ENCODE measurements at regions not wholly inside any gene's neighbourhood (a gene's known extent, or its start where the extent isn't known, plus 50 kb on each side); places are given as distances from the start of the nearest gene placed in this dataset.

DNA sequence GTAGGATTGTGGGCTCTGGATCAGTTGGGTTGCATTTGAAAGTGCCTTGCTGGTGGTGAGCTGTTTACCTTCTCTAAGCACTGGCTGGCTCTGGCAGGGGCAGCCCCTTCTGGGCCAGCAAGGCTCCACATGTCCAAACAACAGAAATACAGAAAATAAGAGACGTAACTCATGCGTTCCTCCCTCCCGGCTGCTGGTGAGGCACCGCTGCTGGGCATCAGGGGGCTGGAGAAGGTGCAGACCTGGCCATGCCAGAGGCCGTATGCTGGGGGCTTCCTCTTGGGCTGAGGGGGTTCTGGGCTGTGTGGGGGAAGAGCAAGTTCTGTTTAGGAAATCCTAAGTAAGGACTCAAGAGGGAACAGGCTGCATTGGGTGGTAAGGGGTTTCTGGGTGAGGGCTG, 140.6 kb downstream of the URI1 start:
- Histone ChIP-seq H3K4me1 (ENCODE audit: control insufficient read depth, insufficient read depth, low read length) (peaks cover 18% of the 10 kb centered on the region), H3K9me3 (ENCODE audit: control insufficient read depth, insufficient read depth, low read depth, low read length) (peaks cover 10% of the 10 kb centered on the region), H3K4me3 (ENCODE audit: low read depth, low read length) (no peak overlapping the region), H3K27ac (ENCODE audit: extremely low read depth, low read depth, low read length) (no peak overlapping the region), H3K36me3 (ENCODE audit: control insufficient read depth in 2 of 2, insufficient read depth in 1 of 2, low read length in 2 of 2) (no peaks in the 10 kb centered on the region)
- ChIA-PET POLR2A (interaction anchor here (0.9 kb wide), 1 partner anchor 8 kb away, joined by 3 read pairs; no protein-coding TSS in a partner anchor), CTCF (no interaction called here)
- no peak for TF ChIP-seq ZNF146 (tag by site-specific recombination; IDR thresholded peaks at IDR 0.05)
- no peak for TF ChIP-seq ZNF621 (tag by site-specific recombination; IDR thresholded peaks at IDR 0.05)

DNA sequence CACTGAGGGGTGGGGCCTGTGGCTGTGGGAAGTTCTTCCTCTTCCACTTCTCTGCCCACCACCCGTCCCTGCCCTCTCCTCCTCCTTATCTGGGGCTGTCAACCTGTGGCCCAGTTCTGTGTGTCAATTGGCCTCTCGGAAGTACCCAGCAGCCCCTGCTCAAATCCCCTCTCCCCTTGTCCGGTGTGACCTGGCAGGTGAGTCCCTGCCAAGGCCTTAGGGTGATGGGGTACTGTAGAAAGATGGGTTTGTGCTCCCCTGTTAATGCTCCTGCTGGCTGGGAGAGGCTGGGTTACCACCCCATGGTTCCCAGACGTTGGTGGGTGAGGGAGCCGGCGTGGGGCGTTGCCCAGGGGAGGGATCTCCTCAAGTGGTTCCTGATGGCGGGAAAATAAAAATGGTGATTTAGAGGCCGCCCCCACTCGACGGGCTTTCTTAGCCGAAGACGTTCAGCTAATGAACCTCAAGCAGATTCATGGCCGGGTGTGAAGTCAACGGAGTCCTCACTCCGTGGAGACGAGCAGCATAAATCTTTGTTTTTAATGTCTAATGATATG, 141.2 kb downstream of the URI1 start:
- CTCF ChIA-PET, result no interaction called here
- Histone ChIP-seq H3K36me3 (ENCODE audit: control insufficient read depth in 2 of 2, insufficient read depth in 1 of 2, low read length in 2 of 2) (no peaks in the 10 kb centered on the region), H3K27ac (ENCODE audit: extremely low read depth, low read depth, low read length) (no peak overlapping the region), H3K4me3 (ENCODE audit: low read depth, low read length) (no peak overlapping the region), H3K4me1 (ENCODE audit: control insufficient read depth, insufficient read depth, low read length) (peaks cover 18% of the 10 kb centered on the region), H3K9me3 (ENCODE audit: control insufficient read depth, insufficient read depth, low read depth, low read length) (peaks cover 10% of the 10 kb centered on the region)
- POLR2A ChIA-PET, result no interaction called here
- TF ChIP-seq ZFHX2 (tag by site-specific recombination; conservative IDR thresholded peaks at IDR 0.05), result peak; percentile 73
- TF ChIP-seq ZNF202 (tag by site-specific recombination; IDR thresholded peaks at IDR 0.05; ENCODE audit: borderline replicate concordance), result no peak
- TF ChIP-seq SCRT2 (tag by site-specific recombination; IDR thresholded peaks at IDR 0.05), result peak; percentile 37; the same call in 1 of the 2 replicates
- TF ChIP-seq HOXA7 (CRISPR knock-in tag; IDR thresholded peaks at IDR 0.05; ENCODE audit: borderline replicate concordance), result no peak
- no peak for TF ChIP-seq ZNF530 (tag by site-specific recombination; IDR thresholded peaks at IDR 0.05; ENCODE audit: low read depth)
- TF ChIP-seq, protein P1, sequence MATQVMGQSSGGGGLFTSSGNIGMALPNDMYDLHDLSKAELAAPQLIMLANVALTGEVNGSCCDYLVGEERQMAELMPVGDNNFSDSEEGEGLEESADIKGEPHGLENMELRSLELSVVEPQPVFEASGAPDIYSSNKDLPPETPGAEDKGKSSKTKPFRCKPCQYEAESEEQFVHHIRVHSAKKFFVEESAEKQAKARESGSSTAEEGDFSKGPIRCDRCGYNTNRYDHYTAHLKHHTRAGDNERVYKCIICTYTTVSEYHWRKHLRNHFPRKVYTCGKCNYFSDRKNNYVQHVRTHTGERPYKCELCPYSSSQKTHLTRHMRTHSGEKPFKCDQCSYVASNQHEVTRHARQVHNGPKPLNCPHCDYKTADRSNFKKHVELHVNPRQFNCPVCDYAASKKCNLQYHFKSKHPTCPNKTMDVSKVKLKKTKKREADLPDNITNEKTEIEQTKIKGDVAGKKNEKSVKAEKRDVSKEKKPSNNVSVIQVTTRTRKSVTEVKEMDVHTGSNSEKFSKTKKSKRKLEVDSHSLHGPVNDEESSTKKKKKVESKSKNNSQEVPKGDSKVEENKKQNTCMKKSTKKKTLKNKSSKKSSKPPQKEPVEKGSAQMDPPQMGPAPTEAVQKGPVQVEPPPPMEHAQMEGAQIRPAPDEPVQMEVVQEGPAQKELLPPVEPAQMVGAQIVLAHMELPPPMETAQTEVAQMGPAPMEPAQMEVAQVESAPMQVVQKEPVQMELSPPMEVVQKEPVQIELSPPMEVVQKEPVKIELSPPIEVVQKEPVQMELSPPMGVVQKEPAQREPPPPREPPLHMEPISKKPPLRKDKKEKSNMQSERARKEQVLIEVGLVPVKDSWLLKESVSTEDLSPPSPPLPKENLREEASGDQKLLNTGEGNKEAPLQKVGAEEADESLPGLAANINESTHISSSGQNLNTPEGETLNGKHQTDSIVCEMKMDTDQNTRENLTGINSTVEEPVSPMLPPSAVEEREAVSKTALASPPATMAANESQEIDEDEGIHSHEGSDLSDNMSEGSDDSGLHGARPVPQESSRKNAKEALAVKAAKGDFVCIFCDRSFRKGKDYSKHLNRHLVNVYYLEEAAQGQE (tag by site-specific recombination; IDR thresholded peaks at IDR 0.05), result no peak
- no peak for TF ChIP-seq OVOL3 (tag by site-specific recombination; IDR thresholded peaks at IDR 0.05)
- TF ChIP-seq ZSCAN30 (tag by site-specific recombination; IDR thresholded peaks at IDR 0.05), result 0 out of 2 replicates have a peak, but pooled peaks have one; percentile 6
- TF ChIP-seq, protein P2, sequence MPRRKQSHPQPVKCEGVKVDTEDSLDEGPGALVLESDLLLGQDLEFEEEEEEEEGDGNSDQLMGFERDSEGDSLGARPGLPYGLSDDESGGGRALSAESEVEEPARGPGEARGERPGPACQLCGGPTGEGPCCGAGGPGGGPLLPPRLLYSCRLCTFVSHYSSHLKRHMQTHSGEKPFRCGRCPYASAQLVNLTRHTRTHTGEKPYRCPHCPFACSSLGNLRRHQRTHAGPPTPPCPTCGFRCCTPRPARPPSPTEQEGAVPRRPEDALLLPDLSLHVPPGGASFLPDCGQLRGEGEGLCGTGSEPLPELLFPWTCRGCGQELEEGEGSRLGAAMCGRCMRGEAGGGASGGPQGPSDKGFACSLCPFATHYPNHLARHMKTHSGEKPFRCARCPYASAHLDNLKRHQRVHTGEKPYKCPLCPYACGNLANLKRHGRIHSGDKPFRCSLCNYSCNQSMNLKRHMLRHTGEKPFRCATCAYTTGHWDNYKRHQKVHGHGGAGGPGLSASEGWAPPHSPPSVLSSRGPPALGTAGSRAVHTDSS (tag by site-specific recombination; IDR thresholded peaks at IDR 0.05), result no peak
- no peak for TF ChIP-seq ZNF768 (tag by site-specific recombination; IDR thresholded peaks at IDR 0.05)
- TF ChIP-seq, protein P3, sequence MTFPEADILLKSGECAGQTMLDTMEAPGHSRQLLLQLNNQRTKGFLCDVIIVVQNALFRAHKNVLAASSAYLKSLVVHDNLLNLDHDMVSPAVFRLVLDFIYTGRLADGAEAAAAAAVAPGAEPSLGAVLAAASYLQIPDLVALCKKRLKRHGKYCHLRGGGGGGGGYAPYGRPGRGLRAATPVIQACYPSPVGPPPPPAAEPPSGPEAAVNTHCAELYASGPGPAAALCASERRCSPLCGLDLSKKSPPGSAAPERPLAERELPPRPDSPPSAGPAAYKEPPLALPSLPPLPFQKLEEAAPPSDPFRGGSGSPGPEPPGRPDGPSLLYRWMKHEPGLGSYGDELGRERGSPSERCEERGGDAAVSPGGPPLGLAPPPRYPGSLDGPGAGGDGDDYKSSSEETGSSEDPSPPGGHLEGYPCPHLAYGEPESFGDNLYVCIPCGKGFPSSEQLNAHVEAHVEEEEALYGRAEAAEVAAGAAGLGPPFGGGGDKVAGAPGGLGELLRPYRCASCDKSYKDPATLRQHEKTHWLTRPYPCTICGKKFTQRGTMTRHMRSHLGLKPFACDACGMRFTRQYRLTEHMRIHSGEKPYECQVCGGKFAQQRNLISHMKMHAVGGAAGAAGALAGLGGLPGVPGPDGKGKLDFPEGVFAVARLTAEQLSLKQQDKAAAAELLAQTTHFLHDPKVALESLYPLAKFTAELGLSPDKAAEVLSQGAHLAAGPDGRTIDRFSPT (tag by site-specific recombination; IDR thresholded peaks at IDR 0.05), result 0 out of 2 replicates have a peak, but pooled peaks have one; percentile 11
- TF ChIP-seq ZNF211 (tag by site-specific recombination; IDR thresholded peaks at IDR 0.05; ENCODE audit: low read depth), result no peak
- no peak for TF ChIP-seq ZNF311 (tag by site-specific recombination; IDR thresholded peaks at IDR 0.05; ENCODE audit: borderline replicate concordance)
- TF ChIP-seq ZNF23 (tag by site-specific recombination; IDR thresholded peaks at IDR 0.05; ENCODE audit: borderline replicate concordance), result no peak
- TF ChIP-seq SCRT1 (tag by site-specific recombination; IDR thresholded peaks at IDR 0.05; ENCODE audit: borderline replicate concordance), result 0 out of 2 replicates have a peak, but pooled peaks have one; percentile 28
- no peak for TF ChIP-seq ZNF157 (tag by site-specific recombination; IDR thresholded peaks at IDR 0.05)
- no peak for TF ChIP-seq ZNF248 (tag by site-specific recombination; IDR thresholded peaks at IDR 0.05)
- TF ChIP-seq YY1 (tag by site-specific recombination; IDR thresholded peaks at IDR 0.05), result no peak
- no peak for TF ChIP-seq ZNF624 (tag by site-specific recombination; IDR thresholded peaks at IDR 0.05)
- TF ChIP-seq KLF1 (tag by site-specific recombination; IDR thresholded peaks at IDR 0.05), result peak; percentile 82
- TF ChIP-seq SP3 (tag by site-specific recombination; IDR thresholded peaks at IDR 0.05), result 0 out of 2 replicates have a peak, but pooled peaks have one; percentile 16
- TF ChIP-seq WT1 (tag by site-specific recombination; IDR thresholded peaks at IDR 0.05), result 0 out of 2 replicates have a peak, but pooled peaks have one; percentile 38
- 0 out of 2 replicates have a peak, but pooled peaks have one; percentile 13 for TF ChIP-seq YY2 (tag by site-specific recombination; IDR thresholded peaks at IDR 0.05)
- no peak for TF ChIP-seq ZNF155 (tag by site-specific recombination; IDR thresholded peaks at IDR 0.05)
- TF ChIP-seq, protein P4, sequence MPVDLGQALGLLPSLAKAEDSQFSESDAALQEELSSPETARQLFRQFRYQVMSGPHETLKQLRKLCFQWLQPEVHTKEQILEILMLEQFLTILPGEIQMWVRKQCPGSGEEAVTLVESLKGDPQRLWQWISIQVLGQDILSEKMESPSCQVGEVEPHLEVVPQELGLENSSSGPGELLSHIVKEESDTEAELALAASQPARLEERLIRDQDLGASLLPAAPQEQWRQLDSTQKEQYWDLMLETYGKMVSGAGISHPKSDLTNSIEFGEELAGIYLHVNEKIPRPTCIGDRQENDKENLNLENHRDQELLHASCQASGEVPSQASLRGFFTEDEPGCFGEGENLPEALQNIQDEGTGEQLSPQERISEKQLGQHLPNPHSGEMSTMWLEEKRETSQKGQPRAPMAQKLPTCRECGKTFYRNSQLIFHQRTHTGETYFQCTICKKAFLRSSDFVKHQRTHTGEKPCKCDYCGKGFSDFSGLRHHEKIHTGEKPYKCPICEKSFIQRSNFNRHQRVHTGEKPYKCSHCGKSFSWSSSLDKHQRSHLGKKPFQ (tag by site-specific recombination; IDR thresholded peaks at IDR 0.05), result no peak
- no peak for TF ChIP-seq ZNF791 (tag by site-specific recombination; IDR thresholded peaks at IDR 0.05)
